ENCODE measurements at regions not wholly inside any gene's neighbourhood (a gene's known extent, or its start where the extent isn't known, plus 50 kb on each side); places are given as distances from the start of the nearest gene placed in this dataset.
A peak's percentile ranks its signal among the peaks of the same experiment; 100 is the strongest.

DNA sequence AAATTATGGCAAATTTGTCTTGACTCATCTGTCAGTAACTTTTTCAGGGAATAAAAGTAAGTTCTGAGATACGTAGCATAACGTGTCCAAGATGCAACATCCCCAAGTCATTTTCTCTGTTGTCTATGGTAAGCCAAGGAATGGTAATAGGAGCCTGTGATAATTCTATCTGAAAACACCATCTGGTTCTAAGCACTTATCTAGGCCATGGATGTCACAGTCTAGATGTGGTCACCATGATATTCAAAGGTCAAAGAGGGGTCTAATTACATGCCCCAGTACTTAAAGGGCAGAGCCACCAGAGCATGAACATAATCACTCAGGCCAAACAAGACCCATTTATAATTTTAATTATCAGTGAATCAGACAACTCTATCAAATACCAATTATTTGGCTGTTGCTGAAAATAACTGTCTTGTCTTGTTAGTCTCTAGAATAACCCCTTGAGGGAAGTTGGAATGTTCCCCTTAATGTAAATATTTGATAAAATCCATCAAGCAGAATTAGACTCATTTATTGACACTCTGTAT lies 225.1 kb upstream of the MPPED2 start:
- DNase-seq, result no peak

DNA sequence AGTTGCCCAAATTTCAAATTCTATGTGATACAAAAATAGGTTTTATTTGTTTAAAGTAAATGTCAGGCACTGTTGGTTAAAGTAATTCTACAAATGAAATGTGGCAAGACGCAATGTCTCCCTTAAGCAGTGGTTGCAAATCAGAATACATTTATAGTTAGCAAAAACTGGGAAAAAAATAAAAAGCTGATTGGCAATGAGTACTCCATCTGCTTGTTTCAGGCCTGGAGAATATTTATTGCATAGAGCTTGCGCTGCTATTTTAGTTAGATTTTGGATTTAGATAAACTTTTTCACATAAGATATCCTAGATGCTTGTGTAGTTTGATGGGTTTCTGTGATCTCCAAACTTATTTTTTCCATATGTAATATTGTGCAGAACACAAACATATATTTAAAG lies 224.0 kb upstream of the MPPED2 start:
- DNase-seq, result no peak

DNA sequence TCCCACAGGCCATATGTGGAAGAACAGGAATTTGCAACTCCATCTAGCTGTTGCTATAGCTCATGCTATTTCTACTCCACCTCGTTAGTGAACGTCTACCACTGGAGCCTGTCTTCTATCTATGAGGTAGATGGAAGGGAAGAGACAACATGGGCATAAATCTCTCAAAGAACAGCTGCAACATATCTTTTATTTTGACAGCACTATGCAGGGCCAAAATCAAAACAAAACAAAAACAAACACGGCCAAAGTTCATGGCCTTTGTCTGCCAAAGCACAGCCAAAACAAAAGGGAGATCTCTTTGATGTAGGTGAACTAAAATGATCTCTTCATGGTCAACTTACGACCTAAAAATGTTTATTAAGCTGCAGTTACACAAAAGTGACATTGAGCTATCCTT lies 215.2 kb upstream of the MPPED2 start:
- no peak for DNase-seq

DNA sequence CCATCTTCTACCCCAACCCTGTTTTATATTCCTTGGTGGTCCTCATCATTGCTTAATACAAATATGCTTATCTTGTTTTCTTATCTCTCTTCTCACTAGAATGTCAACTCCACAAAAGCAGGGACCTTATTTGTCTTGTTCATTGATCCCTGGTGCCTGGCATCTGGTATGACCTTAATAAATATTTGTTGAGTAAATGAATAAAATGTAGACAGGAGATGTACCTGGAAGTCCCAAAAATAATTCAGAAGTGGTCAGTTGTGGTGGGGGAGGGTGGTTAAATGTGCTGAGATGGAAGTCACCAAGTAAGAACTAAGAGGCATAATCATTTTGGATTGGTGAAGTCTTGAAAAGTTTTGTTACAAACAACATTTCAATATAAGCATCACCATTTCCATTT lies 214.8 kb upstream of the MPPED2 start:
- DNase-seq, result no peak

DNA sequence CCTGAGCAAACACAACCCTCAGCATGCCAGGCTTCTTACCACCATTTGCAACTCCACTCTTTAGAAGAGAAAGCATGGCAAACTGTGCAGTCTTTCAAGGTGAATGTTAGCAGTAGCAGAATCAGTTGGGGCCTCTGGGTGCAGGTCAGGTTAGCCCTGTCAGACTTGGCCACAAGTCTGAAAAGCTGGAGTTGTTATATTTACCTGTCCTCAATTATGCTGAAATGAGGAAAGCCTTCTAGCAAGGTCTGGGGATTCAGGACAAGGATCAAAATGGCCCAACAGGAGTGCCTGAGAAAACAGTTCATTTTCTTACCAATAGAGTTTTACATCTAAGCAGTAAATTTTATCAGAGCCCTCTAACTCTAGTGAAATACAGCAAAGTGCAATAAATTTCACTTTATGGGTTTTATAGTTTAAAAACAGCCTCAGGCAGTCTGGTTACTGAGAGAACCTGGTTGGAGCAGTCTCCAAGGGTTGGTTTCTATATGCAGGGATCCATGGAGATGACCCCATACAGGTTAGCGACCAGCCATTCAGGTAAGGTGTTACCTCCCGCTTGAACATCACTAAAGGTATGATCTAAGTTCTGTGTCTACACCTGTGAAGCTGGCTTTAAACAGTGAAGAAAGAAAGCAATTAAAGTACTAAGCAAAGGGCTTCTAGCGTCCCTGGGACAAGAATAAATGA lies 212.5 kb upstream of the MPPED2 start:
- DNase-seq, result no peak

DNA sequence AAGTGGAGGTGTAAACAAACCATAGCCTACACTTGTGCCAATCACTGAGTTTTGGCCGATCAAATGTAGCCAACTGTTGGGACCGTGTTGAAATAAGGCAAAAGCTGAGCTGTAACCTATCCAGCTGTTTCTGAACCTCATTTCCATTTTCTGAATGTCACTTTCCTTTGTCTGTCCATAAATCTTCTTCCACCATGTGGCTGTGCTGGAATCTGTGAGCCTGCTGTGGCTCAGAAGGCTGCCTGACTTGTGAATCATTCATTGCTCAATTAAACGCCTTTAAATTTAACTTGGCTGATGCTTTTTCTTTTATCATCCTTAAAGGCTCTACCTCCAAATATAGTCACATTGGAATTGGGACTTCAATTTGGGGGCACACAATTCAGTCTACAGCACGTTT lies 203.1 kb upstream of the MPPED2 start:
- no peak for DNase-seq

DNA sequence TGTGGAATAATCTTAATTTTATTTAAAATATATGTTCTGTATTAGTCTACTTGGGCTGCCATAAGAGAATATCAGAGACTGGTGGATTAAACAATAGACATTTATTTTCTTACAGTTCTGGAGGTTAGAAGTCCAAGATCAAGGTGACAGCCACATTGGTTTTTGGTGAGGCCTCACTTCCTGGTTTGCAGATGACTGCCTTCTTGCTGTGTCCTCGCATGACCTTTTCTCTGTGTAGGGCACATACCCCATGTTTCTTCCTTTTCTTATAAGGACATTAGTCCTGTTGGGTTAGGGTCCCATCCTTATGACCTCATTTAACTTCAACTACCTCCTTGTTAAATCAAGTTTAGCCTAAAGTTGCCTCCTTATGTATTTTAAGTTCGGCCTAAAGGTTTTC lies 202.7 kb upstream of the MPPED2 start:
- peak; percentile 5 for DNase-seq

DNA sequence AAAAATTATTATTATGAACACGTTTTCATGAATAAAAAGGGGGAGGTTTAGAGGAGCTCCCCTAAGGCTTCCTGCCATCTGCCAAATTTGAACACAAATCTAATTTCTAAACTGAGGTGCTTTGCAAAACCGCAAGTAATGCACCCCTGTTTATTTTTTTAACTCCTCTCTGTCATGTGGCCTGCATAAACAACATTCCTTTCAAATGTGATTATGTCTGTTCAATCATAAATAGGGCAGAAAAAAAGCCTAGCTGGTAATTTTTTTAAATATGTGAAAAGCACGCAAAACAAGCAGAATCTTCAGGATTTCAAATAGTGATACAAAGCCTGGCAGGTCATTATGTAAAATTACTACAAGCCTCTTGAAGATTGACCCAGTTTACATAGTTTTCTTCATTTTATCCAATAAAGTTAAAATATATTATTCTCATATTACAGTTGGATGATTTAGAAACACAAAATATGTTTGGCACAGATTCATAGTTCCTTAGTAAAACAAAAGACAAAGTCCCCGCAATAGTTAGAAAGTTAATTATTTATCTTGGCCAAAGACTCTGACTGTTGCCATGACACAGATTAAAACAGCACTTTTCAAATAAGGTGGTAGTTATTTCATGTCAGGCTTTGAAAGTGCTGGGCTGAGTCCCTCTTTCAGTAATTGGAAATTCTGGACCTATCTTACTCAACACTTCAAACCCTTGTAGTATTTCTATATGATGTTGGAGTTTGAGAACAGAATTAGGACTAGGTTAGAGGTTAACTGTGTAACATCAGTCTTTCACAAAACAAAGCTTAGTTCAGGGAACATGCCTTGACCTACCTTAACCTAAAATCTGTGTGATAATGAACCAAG lies 200.3 kb upstream of the MPPED2 start:
- no peak for DNase-seq

DNA sequence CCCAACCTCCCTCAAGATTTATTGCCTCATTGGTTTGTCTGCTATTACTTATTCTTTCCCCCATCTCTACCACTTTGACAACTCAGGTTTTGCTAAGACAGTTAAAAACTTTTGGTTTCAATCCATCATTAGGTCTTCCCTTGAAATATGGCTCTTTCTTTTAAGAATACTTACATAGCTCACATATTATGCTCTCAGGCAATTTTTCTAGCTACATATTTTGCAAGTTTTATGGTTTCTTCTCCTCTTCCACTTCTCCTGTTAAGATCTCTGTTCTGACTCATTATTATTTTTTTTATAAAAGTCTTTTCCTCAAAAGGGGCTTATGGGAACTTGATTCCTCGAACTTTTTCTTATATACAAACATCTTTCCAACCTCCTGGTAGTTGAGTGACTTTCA lies 192.4 kb upstream of the MPPED2 start:
- no peak for DNase-seq

DNA sequence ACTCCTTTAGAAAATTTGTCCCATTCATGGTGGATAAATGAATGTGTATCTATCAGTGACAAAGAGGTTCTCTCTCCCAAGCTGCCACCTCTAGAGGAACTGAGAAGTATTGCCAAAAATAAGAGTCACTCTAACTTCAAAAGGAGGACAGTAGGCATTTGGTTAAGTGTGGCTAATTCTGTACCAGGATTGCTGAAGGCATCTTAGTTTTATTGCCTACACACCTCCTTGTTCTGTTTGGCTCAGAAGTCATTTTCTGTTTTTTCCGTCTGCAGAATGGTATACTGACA lies 189.0 kb upstream of the MPPED2 start:
- peak; percentile 5 for DNase-seq

DNA sequence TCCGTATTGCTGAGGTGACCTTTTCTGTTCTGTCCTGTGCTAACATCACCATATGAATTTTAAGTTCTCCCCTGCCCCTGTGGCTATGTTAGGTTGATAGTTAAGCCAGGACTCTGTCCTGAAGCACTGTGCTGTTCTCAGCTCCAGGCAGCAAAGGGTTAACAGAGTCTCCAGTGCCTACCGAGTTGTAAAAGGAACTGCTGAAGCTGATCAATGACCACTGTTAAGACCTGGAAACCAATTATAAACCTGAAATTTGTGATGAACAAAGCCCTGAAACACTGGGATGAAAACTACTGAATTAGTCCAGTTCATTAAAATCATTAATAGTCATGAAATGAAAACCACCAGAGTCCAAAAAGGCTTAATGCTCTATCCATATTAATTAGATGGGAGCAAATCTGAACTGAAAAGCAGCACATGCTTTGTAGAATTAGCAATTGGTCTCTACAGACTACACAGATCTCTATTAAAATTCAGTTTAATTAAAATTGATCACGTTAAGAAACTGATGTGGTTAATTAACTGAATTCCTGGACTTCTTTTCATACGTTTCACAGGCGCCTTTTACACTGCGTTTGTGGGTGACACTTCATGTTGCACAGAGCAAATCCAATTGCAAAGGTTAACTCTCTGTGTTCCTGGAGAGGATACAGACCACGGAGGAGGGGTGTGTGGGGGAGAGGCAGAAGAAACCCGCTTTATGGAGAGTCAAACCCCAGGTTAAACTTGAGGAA lies 188.5 kb upstream of the MPPED2 start:
- no peak for DNase-seq

DNA sequence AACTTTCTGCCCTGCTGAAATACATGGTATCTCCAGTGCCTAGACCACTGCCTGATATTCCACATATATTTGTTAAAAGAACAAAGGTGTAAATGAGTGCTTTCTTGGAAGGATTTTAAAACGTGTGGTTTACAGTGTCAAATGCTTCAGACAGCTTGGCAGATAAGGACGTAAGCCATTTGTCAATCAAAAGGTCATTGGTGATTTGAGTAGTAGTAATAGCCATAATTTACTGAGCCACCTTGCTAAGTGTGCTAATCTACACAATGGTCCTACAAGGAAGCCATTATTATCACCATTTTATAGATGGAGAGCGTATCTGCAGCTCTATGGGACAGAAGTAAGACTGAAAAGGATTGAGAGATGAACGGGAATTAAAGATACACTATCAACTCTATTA lies 186.8 kb upstream of the MPPED2 start:
- no peak for DNase-seq

DNA sequence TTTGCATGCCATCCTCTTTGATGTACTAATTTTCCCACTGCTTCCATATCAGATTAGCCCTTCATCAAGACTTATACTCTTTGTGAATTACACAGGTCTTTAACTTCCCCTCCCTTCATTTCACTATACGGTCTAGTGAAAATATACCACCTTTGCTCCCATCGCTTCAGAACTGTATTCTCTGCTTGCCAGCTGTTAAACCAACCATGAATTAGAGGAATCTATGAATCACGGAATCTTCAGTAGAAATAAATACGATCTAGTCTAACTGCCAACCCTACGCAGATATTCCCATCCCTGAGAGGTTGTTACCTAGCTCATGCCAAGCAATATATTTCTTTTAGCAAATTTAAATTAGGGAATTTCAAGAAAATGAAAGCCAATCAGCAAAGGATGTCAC lies 177.8 kb upstream of the MPPED2 start:
- no peak for DNase-seq

DNA sequence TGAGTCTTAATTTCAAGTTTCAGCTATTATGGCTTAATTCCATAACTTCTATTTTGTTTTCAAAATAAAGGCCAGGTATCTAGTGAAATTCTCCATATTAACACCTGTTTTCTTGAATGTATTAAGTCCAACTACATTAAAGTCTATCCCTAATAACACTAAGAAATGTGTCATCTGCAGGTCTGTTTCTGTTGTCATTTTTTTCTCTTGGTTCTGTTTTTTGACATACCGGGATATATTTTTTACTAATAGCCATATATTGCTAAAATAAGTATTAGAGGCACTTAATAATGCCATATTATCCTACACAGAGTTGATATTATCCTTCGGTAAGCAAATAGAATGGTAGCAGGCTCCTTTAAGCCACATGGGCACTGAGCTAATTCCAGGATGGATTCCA lies 176.0 kb upstream of the MPPED2 start:
- DNase-seq, result no peak

DNA sequence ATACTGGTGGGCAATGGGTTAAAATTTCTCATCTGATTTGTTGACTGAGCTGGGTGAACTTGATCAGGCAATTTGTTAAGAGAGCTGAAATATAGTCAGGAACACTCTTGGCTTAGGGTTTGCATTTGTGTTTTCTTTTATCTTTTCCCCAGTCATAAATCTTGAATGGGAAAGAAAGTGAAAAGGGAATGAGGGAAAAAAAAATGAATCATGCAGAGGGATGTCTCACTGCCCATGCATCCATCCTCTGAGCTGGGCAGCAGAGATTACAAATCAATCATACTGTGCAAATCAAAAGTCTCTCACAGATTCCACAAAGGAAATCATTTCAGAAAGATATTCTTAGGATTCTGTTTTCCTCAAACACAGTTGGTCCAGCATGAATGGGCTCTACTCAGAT lies 174.2 kb upstream of the MPPED2 start:
- no peak for DNase-seq

DNA sequence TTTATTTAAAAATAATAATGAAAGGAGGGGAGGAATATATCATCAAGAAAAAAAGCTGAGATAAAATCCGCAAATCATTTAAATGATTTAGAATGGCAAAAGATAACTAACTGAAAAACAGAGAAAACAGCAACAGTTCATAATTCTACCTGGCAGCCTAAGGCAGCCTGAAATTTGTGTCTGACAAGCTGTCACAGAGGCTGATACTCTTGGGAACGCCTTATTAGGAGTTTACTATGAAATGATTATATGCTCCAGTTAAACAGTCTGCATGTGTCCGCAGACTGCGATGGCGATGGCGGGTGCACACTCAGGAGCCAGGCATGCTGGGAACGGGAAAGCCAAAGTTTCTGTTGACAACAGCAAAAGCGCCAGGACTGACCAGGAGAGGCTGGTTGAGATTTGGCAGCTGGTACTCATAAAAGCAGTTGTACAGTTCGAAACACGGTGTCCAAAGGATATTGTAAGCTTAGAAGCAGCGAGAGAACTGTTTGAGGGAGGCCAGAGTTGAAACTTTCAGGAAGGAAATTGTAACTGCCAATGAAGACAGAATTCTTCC lies 172.9 kb upstream of the MPPED2 start:
- no peak for DNase-seq

DNA sequence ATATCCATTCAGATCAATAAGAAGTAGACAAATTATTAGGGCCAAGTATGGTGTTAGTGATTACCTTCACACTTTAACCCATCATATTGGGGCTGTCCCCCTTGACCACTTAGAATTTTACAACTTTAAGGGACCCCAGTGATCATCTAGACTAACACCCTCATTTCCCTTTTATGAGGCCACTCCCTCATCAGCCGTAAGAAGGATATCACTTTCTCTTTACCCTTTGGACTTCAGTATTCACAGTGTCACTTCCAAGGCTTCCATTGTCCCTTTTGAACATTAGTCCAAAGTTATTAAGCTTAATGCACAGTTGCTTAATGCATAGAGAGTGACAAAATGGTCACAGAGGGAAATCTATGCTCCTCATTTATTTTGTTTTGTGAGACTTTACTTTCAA lies 172.4 kb upstream of the MPPED2 start:
- peak; percentile 25 for DNase-seq

DNA sequence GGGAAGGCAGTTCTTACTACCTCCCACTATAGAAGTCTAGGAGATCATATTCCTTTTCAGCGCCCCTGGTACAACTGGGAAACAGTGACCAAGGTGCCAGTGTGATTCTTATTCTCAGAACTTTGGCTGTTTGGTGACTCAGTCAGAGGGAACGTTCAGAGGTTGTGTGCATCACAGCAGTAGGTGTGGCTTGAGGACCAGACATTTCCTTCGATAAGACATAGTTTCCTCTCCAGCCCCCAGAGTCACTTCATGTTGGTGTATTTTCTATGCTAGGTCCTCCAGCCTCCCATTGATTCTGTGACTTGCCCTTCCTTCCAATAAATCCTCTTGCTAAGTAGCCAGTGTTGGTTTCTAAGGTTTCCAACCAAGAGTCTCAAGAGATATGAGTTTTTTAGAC lies 171.9 kb upstream of the MPPED2 start:
- DNase-seq, result peak; percentile 80

DNA sequence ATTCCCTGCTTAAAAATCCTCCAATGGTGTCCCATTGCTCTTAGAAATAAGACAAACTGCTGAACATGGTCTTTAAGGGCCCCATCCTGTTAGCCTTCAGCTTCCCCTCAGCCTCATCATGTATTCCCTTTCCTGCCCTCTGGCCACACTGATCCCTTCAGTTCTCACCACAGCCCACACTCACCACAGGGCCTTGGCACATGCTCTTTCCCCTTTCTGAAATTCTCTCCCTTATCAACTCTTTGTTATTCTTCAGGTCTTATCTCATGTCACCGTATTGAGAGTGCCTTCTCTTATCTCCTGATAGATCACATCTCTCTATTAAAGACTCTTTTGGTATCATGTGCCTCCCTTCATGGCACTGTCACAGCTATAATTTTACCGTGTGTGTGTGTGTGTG lies 167.8 kb upstream of the MPPED2 start:
- DNase-seq, result peak; percentile 70

DNA sequence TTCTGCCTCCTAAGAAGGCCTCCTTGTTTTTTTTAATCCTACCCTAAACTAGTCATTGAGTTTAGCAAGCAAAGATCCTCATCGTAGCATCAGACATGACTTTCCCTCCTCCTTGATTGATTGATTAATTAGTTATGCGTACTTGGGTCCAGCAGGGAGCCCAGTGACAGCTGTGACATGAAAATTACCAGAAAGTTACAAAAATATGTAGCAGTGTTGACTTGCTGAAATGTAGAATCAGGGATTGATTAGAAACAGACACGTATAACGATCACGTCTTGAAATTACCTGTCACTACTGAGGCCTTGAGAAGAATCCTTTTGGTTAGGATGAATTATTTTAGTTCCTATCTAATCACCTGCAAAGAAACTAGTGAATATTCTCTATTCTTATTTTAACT lies 167.4 kb upstream of the MPPED2 start:
- DNase-seq, result no peak

DNA sequence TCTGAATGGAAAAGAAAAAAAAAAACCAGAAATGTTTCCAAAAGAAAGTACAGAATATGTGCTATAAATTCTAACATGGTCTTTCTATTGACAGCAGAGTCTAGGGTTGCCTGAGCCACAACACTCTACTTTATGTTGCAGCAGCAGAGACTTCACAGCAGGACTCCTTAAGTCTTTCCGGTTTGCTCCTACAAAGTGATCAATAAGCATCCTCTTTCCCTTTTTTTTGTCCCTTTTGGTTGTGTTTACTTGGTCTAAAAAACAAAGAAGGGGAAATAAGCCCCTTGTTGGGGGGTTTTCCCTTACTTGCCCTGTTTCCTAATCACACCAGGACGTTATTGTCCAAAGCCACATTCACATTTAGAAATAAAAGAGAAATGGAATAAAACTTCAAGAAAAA lies 163.1 kb upstream of the MPPED2 start:
- no peak for DNase-seq

DNA sequence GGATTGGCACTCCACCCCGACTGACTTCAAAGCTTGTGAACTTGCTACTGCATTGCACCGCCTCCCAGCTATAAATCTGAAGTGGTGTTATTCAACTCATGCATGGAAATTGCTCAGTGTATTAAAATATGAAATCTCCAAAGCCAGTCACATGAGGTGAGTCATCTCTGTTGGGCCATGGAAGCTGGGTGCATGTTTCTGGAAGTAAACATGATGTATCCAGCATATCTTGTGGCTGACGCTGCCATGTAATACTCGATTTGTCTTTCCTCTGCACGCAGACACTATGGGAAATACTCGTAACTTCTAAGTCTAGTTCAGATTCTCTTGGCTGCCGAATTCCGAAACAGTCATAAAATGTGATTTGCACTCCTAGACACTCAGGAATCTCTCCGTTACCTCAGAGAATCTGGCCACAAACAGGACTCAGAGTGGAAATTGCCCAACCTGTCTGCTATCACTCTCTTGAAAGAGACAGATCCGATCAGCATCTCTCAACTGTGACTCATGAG lies 154.9 kb upstream of the MPPED2 start:
- no peak for DNase-seq

DNA sequence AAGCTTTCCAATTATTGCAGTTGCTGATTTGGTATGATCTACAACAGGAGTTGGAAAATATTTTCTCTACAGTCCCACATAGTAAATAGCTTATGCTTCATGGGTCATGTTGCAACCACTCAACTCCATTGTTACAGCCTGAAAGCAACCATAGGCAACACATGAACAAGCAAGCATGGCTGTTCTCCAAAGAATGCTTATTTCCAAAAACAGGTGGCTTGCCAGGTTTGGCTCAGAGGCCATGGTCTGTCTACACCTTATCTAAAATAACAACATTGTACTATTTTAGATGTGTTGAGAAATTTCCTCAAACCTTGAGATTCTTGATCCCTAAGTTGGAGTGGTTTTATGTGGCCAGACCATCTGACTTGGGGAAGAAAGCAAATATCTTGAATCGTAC lies 153.9 kb upstream of the MPPED2 start:
- DNase-seq, result no peak

All from hematopoietic multipotent progenitor cell treated with erythropoietin and hydrocortisone succinate and interleukin-3 and kit ligand, for 4 days (in vitro differentiated cells).